ENCODE measurements at regions not wholly inside any gene's neighbourhood (a gene's known extent, or its start where the extent isn't known, plus 50 kb on each side); places are given as distances from the start of the nearest gene placed in this dataset.

GRCh38 chr20:6863355-6863754 lies 95.9 kb downstream of the BMP2 start:
- no peak overlapping the region for H3K27ac Mint-ChIP-seq
- H3K4me1 Mint-ChIP-seq (ENCODE audit: low read depth) = no peaks in the 10 kb centered on the region
- no peak overlapping the region for H3K4me3 Mint-ChIP-seq
- peaks cover 22% of the 10 kb centered on the region for H3K27me3 Mint-ChIP-seq
- no peaks in the 10 kb centered on the region for H3K36me3 Mint-ChIP-seq (ENCODE audit: low read depth)
- H3K9me3 Mint-ChIP-seq = no peaks in the 10 kb centered on the region
- intact Hi-C loops (cut with micrococcal nuclease) = no loop called here

GRCh38 chr20:6863798-6864201 lies 96.3 kb downstream of the BMP2 start:
- H3K9me3 Mint-ChIP-seq = no peaks in the 10 kb centered on the region
- H3K36me3 Mint-ChIP-seq (ENCODE audit: low read depth) = no peaks in the 10 kb centered on the region
- H3K27ac Mint-ChIP-seq = no peak overlapping the region
- H3K4me1 Mint-ChIP-seq (ENCODE audit: low read depth) = no peaks in the 10 kb centered on the region
- H3K27me3 Mint-ChIP-seq = peaks cover 24% of the 10 kb centered on the region
- intact Hi-C loops (cut with micrococcal nuclease) = no loop called here
- H3K4me3 Mint-ChIP-seq = no peak overlapping the region

GRCh38 chr20:6864740-6865139 lies 97.3 kb downstream of the BMP2 start:
- Mint-ChIP-seq H3K27me3 (peaks cover 25% of the 10 kb centered on the region), H3K27ac (no peak overlapping the region), H3K4me3 (no peak overlapping the region), H3K4me1 (ENCODE audit: low read depth) (no peaks in the 10 kb centered on the region), H3K36me3 (ENCODE audit: low read depth) (no peaks in the 10 kb centered on the region), H3K9me3 (no peaks in the 10 kb centered on the region)
- intact Hi-C loops (cut with micrococcal nuclease) = no loop called here

GRCh38 chr20:6866741-6867140 lies 99.3 kb downstream of the BMP2 start:
- intact Hi-C loops (cut with micrococcal nuclease) = no loop called here
- H3K27me3 Mint-ChIP-seq = peaks cover 25% of the 10 kb centered on the region
- H3K27ac Mint-ChIP-seq = no peak overlapping the region
- no peaks in the 10 kb centered on the region for H3K9me3 Mint-ChIP-seq
- no peak overlapping the region for H3K4me3 Mint-ChIP-seq
- H3K36me3 Mint-ChIP-seq (ENCODE audit: low read depth) = no peaks in the 10 kb centered on the region
- no peaks in the 10 kb centered on the region for H3K4me1 Mint-ChIP-seq (ENCODE audit: low read depth)

- peaks cover 25% of the 10 kb centered on the region for H3K27me3 Mint-ChIP-seq
- H3K9me3 Mint-ChIP-seq = no peaks in the 10 kb centered on the region
- H3K4me1 Mint-ChIP-seq (ENCODE audit: low read depth) = no peaks in the 10 kb centered on the region
- no peak overlapping the region for H3K4me3 Mint-ChIP-seq
- intact Hi-C loops (cut with micrococcal nuclease) = no loop called here
- H3K36me3 Mint-ChIP-seq (ENCODE audit: low read depth) = no peaks in the 10 kb centered on the region
- H3K27ac Mint-ChIP-seq = no peak overlapping the region
These were observed 101.4 kb downstream of the BMP2 start for GRCh38 chr20:6868861-6869260.

GRCh38 chr20:6870559-6870958 lies 103.1 kb downstream of the BMP2 start:
- no peaks in the 10 kb centered on the region for H3K4me1 Mint-ChIP-seq (ENCODE audit: low read depth)
- no peaks in the 10 kb centered on the region for H3K36me3 Mint-ChIP-seq (ENCODE audit: low read depth)
- H3K27ac Mint-ChIP-seq = no peak overlapping the region
- intact Hi-C loops (cut with micrococcal nuclease) = no loop called here
- no peak overlapping the region for H3K4me3 Mint-ChIP-seq
- H3K9me3 Mint-ChIP-seq = no peaks in the 10 kb centered on the region
- H3K27me3 Mint-ChIP-seq = peaks cover 20% of the 10 kb centered on the region

- no peaks in the 10 kb centered on the region for H3K9me3 Mint-ChIP-seq
- no peak overlapping the region for H3K4me3 Mint-ChIP-seq
- peaks cover 8% of the 10 kb centered on the region for H3K4me1 Mint-ChIP-seq (ENCODE audit: low read depth)
- H3K27me3 Mint-ChIP-seq = peaks cover 3% of the 10 kb centered on the region
- H3K27ac Mint-ChIP-seq = no peak overlapping the region
- intact Hi-C loops (cut with micrococcal nuclease) = no loop called here
- no peaks in the 10 kb centered on the region for H3K36me3 Mint-ChIP-seq (ENCODE audit: low read depth)
These were observed 110.1 kb downstream of the BMP2 start for GRCh38 chr20:6877633-6878032.

GRCh38 chr20:6882561-6883291 lies 115.2 kb downstream of the BMP2 start:
- Mint-ChIP-seq H3K27ac (no peak overlapping the region), H3K36me3 (ENCODE audit: low read depth) (no peaks in the 10 kb centered on the region), H3K4me3 (no peak overlapping the region), H3K27me3 (no peaks in the 10 kb centered on the region), H3K9me3 (peaks cover 9% of the 10 kb centered on the region), H3K4me1 (ENCODE audit: low read depth) (peaks cover 22% of the 10 kb centered on the region)
- intact Hi-C loops (cut with micrococcal nuclease) = no loop called here

- Mint-ChIP-seq H3K4me3 (no peak overlapping the region), H3K27ac (no peak overlapping the region), H3K4me1 (ENCODE audit: low read depth) (peaks cover 25% of the 10 kb centered on the region), H3K9me3 (peaks cover 9% of the 10 kb centered on the region), H3K36me3 (ENCODE audit: low read depth) (no peaks in the 10 kb centered on the region), H3K27me3 (no peaks in the 10 kb centered on the region)
- intact Hi-C loops (cut with micrococcal nuclease) = no loop called here
These were observed 116.6 kb downstream of the BMP2 start for GRCh38 chr20:6884114-6884513.

GRCh38 chr20:6886065-6886729 lies 118.7 kb downstream of the BMP2 start:
- Mint-ChIP-seq H3K27ac (no peak overlapping the region), H3K4me3 (no peak overlapping the region), H3K27me3 (no peaks in the 10 kb centered on the region), H3K9me3 (peaks cover 9% of the 10 kb centered on the region), H3K4me1 (ENCODE audit: low read depth) (peaks cover 26% of the 10 kb centered on the region), H3K36me3 (ENCODE audit: low read depth) (no peaks in the 10 kb centered on the region)
- intact Hi-C loops (cut with micrococcal nuclease) = no loop called here

- Mint-ChIP-seq H3K9me3 (peaks cover 9% of the 10 kb centered on the region), H3K27me3 (no peaks in the 10 kb centered on the region), H3K4me3 (no peak overlapping the region), H3K27ac (no peak overlapping the region), H3K36me3 (ENCODE audit: low read depth) (no peaks in the 10 kb centered on the region), H3K4me1 (ENCODE audit: low read depth) (peaks cover 18% of the 10 kb centered on the region)
- intact Hi-C loops (cut with micrococcal nuclease) = no loop called here
These were observed 120.5 kb downstream of the BMP2 start for GRCh38 chr20:6887966-6888365.

GRCh38 chr20:6888736-6889395 lies 121.4 kb downstream of the BMP2 start:
- Mint-ChIP-seq H3K27ac (no peak overlapping the region), H3K9me3 (peaks cover 9% of the 10 kb centered on the region), H3K4me3 (no peak overlapping the region), H3K27me3 (no peaks in the 10 kb centered on the region), H3K4me1 (ENCODE audit: low read depth) (peaks cover 16% of the 10 kb centered on the region), H3K36me3 (ENCODE audit: low read depth) (no peaks in the 10 kb centered on the region)
- intact Hi-C loops (cut with micrococcal nuclease) = no loop called here

GRCh38 chr20:6892724-6893123 lies 125.2 kb downstream of the BMP2 start:
- peaks cover 5% of the 10 kb centered on the region for H3K4me1 Mint-ChIP-seq (ENCODE audit: low read depth)
- no peak overlapping the region for H3K4me3 Mint-ChIP-seq
- no peaks in the 10 kb centered on the region for H3K36me3 Mint-ChIP-seq (ENCODE audit: low read depth)
- no peak overlapping the region for H3K27ac Mint-ChIP-seq
- no peaks in the 10 kb centered on the region for H3K9me3 Mint-ChIP-seq
- H3K27me3 Mint-ChIP-seq = no peaks in the 10 kb centered on the region
- intact Hi-C loops (cut with micrococcal nuclease) = no loop called here

GRCh38 chr20:6898928-6899327 lies 131.4 kb downstream of the BMP2 start:
- intact Hi-C loops (cut with micrococcal nuclease) = no loop called here
- peaks cover 2% of the 10 kb centered on the region for H3K27me3 Mint-ChIP-seq
- no peak overlapping the region for H3K4me3 Mint-ChIP-seq
- no peak overlapping the region for H3K27ac Mint-ChIP-seq
- H3K4me1 Mint-ChIP-seq (ENCODE audit: low read depth) = no peaks in the 10 kb centered on the region
- no peaks in the 10 kb centered on the region for H3K9me3 Mint-ChIP-seq
- no peaks in the 10 kb centered on the region for H3K36me3 Mint-ChIP-seq (ENCODE audit: low read depth)
